GOT3 (cell line): ENCODE measurements at regions not wholly inside any gene's neighbourhood (a gene's known extent, or its start where the extent isn't known, plus 50 kb on each side); places are given as distances from the start of the nearest gene placed in this dataset.
"Not testable (repeated sequence)": the region's sequence is repeated elsewhere in the genome, so short reads cannot be mapped to it uniquely, and the experiment has no call there.

Source experiments
- DNase-seq: peaks from one replicate; lab custom pipeline; 2025; ENCODE audit warnings: mixed read lengths; lab: John Stamatoyannopoulos, UW

DNA sequence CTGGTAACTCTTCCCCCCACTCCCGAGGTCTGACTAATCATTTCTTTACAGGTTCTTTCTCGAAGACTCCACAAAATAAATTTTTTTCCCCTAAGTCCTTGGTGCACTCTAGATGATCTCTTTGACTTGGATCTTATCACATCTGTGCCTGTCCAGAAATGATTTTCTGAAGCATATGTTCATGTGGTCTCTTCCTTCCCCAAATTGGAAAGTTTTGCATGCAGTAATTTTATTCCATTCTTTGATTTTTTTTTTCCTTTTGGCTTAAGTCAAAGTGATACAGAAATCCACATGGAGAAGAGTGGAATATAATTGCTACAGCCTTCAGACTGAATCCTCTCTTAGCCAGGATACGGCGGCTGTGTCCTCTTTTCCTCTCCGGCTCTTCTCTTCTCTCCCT is 213.3 kb downstream of the BMP4 start:
- DNase-seq: no peak

DNA sequence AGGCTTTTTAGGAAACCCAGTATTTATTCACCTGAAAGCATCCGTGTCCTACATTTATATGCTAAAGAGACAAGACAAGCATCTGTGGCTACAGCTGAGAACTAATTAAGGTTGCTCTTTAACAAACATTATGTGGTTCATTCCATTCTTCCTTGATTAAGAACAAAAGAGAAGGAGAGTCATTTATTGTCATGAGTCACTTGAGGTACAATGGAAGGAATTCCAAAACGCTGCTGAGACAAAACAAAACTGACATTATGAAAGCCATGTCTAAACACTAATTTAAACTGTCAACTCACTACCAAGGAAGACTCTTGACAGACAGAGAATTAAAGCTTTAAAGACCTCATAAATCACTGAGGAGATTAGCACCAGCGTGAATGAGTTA is 214.4 kb downstream of the BMP4 start:
- DNase-seq: no peak

GRCh38 chr14:53741479-53742232 is 215.0 kb downstream of the BMP4 start:
- no peak for DNase-seq

GRCh38 chr14:53740570-53740969 is 216.1 kb downstream of the BMP4 start:
- DNase-seq: no peak

DNA sequence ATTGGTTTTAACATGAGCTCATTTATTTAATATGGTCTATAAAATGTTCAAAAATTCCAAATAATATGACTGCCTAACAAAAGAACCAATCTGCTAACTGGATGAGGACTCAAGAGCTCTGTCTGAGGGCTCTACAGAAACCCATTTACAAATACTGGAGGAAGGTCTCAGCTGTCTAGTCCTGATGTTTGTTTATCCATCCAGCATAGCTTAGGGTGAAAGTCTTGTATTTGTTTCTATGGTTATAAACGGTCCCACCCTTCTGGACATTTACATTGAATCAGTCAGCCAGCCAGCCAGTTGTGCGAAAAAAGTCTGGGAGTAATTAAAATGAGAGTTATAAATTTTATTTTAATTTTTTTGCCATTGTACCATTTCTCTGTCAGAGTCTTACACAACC is 220.7 kb downstream of the BMP4 start:
- no peak for DNase-seq

- no peak for DNase-seq
These were observed 233.4 kb downstream of the BMP4 start for GRCh38 chr14:53723221-53723620.

- DNase-seq: no peak
These were observed 237.1 kb downstream of the BMP4 start for GRCh38 chr14:53719536-53719935.

DNA sequence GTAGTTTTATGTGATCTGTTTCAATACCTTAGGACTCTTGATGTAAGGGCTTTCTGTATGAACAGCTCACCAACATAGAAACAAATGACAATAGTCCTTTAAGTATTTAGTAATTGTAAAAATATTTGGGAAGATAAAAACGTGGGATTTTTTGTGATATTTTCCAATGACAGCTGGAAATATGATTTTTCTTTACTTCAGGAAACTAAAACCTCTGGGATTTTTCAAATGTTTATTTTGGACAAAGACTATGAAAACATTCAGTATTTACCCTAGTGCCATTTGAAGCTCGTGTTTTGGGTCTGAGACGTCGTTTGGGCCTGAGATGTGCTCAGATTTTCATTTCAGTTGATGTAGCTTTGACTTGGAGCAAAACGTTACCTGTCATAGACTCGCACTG is 240.0 kb downstream of the BMP4 start:
- DNase-seq: no peak

- DNase-seq: no peak
These were observed 241.4 kb downstream of the BMP4 start for GRCh38 chr14:53715193-53715721.

- DNase-seq: no peak
These were observed 242.0 kb downstream of the BMP4 start for GRCh38 chr14:53714495-53715192.

- not testable (repeated sequence) for DNase-seq
These were observed 243.7 kb downstream of the BMP4 start for GRCh38 chr14:53712901-53713300.

- DNase-seq: no peak
These were observed 245.4 kb downstream of the BMP4 start for GRCh38 chr14:53711205-53711604.

DNA sequence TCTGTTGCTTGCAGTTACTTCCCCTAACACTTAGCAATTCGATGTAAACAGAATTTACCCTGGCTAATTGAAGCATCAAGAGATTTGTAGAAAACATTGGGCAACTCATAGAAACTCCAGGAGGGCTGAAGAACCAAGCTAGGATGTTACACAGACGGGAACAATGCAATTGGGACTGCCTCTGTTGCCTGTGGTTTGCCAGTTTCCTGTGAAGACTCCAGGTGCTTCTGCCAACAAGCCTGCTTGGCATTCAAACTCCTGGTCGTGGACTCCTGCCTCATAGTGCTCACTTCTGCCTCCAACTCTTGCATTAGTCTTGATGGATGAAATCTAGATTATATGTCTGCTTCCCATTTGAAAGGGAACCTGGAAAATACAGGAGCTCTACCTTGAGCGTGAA is 246.0 kb downstream of the BMP4 start:
- no peak for DNase-seq

- DNase-seq: no peak
These were observed 247.2 kb downstream of the BMP4 start for GRCh38 chr14:53709381-53709780.

DNA sequence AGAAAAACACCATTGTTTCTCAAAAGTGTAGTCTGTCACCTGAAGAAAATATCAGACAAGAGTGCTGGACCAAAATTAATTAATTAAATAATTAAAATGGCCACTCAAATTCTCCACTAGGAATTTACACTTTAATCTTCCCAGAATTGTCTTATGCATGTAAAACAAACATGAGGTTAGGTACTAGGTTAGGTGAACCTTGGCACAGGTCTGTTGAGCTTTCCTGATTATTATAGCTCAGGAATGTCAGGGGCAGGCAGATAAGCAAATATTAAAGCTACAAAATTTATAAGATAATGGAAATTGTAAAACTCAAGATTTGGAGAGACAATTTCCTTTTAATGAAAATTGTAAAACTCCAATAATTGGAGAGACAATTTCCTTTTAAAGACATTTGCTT is 253.2 kb downstream of the BMP4 start:
- DNase-seq: no peak

- no peak for DNase-seq
These were observed 255.3 kb downstream of the BMP4 start for GRCh38 chr14:53701108-53701875.

DNA sequence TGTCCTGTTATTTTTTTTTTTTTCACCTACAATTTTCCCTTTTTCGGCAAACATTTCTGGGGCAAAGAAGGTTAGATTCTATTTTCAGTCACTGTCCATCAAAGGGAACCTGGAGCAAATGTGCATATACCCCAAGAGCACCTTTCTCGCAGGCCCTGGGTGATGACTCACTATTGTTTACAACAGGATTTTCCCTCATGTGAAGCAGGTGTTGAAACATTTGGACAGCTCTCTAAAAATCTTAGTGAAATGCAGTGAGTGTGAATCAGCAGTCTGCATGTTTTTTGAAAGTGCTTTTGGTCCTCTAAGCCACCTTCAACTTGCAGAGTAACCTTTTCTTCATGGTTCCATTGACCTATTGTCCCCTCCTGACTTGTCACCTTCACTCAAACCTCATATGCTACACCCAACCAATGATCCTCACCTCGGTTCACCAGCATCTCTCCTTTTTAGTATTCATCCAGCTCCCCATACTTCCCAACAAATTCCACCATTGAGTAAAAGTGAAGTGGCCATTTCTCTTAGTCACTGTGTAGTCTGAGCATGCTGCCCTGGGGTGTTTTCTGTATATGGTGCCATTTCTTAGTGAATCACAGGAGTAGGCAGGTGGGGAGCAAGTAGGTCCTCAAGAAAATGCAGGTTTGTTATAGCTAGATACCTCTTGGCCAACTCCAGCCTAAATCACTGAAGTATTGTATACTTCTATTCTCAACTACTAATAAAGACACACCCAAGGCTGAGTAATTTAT is 260.2 kb downstream of the BMP4 start:
- no peak for DNase-seq

DNA sequence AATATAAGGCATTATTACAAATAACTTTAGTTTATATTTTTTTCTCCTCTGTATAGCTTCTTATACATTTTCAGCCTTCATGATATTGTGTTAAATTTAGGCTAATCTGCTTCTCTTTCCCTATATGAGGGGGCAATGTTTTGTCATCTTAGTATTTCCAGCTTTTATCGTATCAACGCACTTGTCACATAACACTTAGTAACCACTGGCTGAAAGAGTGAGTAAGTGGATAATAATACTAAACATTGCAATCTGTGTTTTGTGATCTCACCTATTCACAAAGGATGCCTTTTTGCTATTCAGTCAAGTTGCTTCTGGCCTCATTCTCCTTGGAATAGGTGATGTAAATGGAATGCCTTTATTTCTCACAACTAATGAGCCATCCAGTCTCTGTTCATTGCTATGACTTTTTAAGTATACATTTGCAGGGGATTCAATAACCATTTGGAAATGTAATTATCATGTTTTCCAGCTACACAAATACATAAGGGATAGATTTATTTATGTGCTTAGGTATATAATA is 260.9 kb downstream of the BMP4 start:
- no peak for DNase-seq

GRCh38 chr14:53692885-53693284 is 263.7 kb downstream of the BMP4 start:
- no peak for DNase-seq

DNA sequence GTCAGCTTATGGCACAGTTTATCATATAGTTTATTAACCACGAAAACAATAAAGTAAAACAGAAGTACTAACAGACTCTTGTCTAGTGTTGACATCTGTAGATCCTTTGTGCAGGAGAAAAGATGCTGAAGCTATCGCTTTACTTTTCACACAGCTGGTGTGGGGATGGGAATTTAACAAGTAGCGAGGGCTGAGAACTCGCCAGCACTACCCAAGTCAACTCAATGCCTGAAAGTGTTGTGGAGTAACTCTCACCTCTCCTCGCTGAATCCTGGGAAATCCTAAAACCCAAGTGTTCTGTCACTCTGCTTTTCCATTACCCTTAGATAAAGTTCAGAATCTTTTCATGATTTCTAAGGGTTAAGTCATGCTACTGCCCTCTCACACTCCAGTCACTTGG is 264.2 kb downstream of the BMP4 start:
- DNase-seq: no peak

DNA sequence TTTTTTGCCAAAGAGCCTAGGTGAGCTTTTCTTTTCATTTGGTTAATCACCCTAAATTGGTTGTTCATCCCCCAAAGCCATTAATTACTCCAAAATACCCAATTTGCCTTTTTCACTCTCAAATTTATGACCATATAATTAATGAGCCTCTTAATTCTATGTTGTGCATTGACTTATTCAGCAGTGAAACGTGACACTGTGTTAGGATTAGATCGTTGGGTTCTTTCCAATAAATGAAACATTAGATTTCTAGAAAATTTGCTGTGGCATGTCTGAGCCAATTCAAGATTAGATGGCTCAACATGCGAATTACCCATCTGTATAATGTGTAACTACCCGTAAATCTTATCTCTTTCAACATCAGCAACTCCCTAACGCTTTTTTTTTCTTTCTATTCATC is 273.4 kb downstream of the BMP4 start:
- no peak for DNase-seq

GRCh38 chr14:53672526-53672925 is 284.1 kb downstream of the BMP4 start:
- DNase-seq: no peak
